HG02610 (cell line): ENCODE measurements at regions not wholly inside any gene's neighbourhood (a gene's known extent, or its start where the extent isn't known, plus 50 kb on each side); places are given as distances from the start of the nearest gene placed in this dataset.
"Not testable (repeated sequence)": the region's sequence is repeated elsewhere in the genome, so short reads cannot be mapped to it uniquely, and the experiment has no call there.

ENCODE experiments used
- ATAC-seq: cut with Tn5 transposase; IDR thresholded peaks from one replicate; pipeline ENCODE4 v1.9.1; 2021; ENCODE audit warnings: mild to moderate bottlenecking, moderate library complexity; ENCODE audit not compliant: unreplicated experiment

DNA sequence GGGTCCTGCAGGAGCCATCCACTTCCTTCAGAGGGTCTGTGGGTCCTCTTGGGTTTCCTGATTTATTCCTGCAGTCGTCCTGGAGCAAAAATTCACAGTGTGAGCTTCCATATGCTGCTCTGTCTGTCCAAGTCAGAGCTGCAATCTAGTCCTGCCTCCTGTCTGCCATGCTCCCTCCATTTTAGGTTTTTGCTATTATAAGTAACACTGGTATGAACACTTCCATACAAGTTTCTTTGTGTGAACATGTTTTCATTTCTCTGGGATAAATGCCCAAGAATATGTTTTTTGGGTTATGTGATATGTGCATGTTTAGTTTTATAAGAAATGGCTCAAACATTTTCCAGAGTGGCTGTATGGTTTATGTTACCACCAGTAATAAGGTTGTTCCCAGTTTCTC, 188.1 kb downstream of the ACTR3B start:
- ATAC-seq, result no peak

DNA sequence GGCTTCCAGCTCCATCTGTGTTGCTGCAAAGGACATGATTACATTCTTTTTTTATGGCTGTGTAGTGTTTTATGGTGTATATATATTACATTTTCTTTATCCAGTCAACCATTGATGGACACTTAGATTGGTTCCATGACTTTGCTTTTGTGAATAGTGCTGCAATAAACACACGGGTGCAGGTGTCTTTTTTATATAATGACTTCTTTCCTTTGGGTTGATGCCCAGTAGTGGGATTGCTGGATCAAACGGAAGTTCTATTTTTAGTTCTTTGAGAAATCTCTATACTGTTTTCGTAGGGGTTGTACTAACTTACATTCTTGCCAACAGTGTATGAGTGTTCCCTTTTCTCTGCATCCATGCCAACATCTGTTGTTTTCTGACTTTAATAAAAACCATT, 189.7 kb downstream of the ACTR3B start:
- ATAC-seq, result no peak

DNA sequence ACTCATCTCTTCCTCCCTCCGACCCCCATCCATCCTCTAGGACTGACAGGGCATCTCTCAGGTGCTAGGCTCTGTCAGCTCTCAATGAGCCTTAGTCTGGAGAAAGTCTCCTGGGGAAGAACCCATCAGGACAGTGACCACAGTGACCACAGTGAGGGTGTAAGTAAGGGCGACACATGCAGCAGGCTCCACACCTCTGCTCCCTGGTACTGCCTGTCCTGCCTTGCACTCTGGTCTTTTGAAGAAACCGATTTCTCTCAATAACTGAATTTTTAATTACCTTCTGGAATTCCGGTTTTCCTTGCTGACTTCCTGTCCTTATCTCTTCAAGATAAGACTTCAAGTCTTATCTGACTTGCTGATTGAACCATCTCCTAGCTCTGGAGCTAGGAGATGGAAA, 190.2 kb downstream of the ACTR3B start:
- no peak for ATAC-seq

DNA sequence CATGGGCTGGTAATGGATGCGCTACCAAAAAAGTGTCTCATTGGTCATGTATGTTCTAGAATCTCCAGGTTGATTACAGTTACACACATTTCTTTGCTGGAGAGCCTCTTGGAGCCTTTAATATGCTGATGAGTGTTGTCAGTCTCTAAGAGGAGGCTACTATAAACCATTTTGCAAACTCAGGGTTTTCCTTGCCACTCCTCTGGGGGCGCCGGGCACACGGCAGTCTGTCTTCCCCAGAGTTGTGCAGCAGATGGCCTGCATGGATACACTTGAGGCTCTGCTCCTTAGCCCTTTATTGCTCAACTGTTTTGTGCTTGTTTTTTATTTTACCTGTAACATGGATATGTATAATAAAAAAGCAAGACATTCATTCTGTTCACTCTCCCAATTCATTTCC, 196.5 kb downstream of the ACTR3B start:
- ATAC-seq, result no peak

DNA sequence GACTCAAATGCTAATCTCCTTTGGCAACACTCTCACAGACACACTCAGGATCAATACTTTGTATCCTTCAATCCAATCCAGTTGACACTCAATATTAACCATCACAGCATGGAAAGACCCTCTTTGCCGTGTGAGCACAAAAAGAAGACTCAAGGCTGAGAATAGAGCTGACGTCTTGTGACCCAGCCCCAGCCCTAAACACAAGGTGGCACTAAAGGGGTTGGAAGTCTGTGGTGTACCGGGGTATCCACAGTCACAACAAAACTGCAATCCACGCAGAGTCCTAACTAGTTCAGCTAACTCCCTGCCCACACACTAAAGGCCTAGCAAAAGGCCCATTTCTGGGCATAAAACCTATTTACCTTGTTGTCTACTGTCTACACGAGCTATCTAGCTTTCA, 200.1 kb downstream of the ACTR3B start:
- no peak for ATAC-seq

DNA sequence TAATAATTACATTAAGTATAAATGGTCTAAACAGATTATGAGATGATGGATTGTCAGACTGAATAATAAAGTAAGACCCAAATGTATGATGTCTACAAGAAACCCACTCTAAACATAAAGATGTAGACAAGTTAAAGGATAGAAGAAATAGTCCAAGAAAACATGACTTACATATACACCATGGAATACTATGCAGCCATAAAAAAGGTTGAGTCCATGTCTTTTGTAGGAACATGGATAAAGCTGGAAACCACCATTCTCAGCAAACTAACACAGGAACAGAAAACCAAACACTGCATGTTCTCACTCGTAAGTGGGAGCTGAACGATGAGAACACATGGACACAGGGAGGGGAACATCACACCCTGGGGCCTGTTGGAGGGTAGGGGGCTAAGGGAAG, 202.2 kb downstream of the ACTR3B start:
- ATAC-seq, result not testable (repeated sequence)

DNA sequence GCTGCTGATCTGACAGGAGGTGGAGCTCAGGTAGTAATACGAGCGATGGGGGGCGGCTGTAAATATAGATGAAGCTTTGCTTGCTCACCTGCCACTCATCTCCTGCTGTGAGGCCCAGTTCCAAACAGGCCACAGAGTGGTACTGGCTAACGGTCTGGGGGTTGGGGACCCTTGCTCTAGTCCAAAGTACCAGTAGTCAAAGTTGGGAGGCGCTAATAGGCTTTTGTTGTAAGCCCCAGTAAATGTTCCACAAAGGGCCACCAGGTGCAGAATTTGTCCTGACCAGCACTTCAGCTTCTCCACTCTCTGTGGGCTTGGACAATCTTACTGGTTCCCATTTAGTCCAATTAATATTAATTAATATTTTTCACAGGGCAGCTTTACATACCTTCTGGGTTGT, 206.6 kb downstream of the ACTR3B start:
- no peak for ATAC-seq

DNA sequence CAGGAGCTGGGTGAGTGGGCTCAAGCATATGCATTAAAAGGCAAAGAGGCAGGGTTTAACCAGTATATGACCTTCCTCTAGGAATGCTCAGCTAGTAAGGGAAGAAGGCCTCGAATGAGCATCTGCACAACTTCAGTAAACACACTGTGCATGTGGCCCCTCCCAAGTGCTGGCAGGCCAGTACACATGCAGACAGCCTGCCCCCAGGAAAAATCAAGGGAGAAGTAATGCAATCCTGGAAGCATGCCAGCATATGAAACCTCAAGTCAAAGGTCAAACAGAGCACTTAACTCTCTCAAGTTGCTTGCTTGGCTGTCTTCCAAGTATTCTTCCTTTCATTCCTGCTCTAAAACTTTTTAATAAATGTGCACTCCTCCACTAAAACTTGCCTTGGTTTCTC, 208.4 kb downstream of the ACTR3B start:
- no peak for ATAC-seq

DNA sequence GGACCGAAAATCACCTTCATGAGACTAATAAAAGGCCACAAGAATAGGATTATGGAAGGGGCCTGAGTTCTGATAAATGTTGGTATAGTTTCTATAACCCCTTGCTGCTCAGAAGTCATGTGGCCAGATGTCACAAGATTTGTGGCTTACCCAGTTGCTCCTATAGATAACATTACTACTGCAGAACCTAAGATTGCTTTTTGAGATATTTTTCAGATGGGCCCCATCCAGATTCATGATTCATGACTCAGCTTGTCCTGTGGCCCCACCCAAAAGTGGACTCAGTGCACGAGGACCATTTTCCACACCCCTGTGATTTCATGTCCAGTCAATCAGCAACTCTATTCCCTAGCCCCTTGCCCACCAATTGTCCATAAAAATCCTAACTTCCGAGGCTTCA, 209.0 kb downstream of the ACTR3B start:
- ATAC-seq, result no peak

DNA sequence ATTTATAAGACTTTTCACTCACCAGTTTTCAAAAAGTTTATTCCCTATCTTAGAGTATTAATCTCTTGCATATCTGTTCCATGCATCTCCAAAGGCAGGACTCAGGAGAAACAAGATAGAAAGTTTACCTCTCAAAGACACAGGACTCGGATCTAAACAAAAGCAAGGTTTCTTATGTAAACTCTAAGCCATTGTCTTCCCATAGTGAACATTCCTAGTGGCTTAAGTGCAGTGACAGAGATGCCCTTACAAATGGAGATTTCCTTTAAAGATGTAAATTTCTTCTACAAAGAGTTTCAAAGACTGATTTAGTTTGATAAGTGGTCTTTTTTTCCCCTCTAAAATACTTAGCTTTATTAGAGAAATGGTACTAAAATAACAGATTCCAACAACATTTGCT, 209.8 kb downstream of the ACTR3B start:
- no peak for ATAC-seq

DNA sequence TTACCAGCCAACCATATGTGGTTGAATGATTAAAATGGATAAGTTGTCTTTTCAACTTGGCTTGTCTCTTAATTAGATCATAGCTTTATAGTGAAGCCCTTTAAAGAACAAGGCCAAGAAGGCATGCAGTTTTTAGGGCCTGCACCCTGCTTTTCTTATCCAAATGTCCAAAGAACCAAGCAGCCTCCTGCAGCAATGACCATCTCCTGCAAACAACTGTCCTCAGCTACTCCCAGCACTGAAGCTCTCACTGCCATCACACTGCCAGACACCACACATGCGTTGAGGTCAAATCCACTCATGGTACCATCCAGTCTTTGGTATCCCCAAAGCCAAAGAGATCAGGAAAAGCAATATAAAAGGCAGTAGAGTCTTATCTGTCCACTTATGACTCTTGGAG, 210.3 kb downstream of the ACTR3B start:
- no peak for ATAC-seq

DNA sequence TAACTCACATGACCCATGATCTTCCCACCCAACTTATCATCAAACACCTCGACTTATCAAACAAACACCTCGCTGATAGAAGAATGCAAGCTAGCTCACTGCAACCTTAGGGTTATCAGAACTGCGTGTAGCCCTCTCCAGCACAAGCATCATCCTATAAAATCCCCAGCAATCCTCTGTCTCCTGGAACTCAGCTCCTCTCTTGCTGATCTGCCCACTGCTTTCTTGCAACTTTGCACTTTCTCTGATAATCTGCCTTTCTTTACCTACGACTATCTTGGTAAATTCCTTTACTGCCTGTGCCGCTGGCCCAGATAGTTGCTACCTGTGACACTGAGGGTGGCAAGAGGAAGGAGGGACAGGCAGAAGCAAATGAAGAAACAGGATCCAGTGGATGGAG, 210.9 kb downstream of the ACTR3B start:
- ATAC-seq, result no peak

DNA sequence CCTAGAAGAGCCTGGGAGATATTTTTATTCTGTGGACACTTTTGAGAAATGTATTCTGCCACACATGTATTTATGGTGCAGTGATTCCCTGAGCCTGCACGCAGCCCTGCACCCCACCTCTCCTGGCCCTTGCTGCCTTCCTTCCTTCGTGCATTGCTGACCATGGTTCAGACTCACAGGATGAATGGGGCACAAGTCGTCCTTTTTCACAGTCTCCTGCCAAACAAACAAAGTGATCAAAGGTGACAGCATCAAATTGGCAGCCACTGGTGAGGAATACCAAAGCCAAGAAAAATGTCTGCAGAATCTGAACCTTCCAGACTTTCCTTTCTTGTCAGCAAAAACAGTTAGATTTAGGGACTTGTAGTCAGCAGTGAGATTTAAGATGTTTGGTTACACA, 215.0 kb downstream of the ACTR3B start:
- ATAC-seq, result no peak

DNA sequence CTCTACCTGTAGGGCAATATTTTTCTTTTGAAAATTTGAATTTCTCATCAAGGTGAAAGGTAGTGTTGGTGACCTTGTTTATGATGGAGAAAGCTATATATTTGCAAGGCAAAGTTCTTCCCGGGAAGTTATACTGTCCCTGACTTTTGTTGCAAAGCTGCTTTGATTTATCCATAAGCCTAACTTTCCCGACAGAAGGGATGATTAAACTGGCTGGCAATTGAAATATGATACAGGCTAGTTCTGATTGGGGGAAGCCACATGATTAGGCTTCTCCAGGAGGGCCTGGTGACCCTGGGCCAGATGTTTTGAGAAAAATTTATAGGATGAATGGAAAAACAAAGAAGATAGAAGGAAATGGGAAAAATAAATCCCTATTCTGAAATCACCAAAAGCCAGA, 215.5 kb downstream of the ACTR3B start:
- ATAC-seq, result no peak

DNA sequence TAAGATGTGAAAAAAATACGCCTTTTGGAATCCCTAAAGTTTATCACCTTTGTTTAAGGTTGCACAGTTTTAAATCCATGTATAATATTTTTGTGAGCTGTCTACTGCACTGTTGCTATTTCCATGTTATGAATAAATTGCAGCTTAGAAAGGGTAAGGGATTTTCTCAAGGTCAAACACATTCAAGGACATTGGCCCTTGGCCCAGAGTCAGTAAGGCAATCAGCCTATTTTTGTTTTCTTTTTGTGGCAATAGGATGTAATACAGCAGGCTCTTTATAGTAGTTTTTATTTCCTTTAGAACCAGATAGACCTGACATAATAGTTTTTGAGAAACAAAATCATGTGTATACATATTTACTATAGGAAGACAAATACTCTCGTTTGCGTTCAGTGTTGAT, 219.8 kb downstream of the ACTR3B start:
- ATAC-seq, result no peak

DNA sequence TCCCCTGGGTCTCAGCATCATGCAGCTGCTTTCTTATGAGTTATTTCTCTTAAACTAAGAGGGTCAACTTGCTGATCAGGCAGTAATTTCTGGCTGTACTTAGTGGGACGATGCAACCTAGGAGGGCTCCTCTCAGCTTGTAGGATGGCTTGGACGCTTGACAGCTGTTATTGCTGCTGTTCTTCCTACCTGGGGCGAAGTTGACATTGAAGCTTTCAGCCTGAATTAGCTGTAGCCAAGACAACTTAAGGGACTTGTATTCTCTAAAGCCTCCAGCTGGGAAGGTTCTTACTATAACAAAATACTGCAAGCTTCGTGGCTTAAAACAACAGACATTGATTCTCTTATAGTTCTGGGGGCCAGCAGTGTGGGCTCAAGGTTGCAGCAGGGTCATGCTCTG, 224.9 kb downstream of the ACTR3B start:
- ATAC-seq, result no peak

DNA sequence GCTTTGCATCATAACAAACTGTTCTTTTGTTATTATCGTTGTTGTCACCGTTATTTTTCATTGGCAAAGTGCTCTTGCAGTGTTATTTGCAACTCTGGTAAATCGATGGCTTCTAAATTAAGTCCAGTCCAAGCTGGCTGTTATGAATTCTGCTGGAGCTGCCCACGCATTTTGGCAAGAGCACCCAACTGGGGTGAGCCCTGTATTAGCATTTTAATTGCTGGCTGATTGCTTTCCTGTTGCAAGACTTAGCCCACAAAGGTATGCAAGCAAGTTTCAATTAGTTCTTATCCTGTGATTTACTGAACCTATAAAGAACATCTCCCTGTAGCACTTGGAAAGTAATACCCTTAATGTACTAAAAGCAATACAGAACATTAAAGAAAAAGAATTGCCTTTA, 226.8 kb downstream of the ACTR3B start:
- ATAC-seq, result no peak

DNA sequence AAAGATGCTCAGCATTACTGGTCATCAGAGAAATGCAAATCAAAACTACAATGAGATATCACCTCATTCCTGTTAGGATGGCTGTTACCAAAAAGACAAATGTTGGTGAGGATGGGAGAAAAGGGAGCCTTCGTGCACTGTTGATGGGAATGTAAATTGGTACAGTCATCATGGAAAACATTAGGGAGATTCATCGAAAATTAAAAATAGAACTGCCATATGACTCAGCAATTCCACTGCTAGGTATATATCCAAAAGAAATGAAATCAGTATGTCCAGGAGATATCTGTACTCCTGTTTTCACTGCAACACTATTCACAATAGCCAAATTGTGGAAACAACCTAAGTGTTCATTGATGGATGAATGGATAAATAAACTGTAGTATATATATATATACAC, 228.1 kb downstream of the ACTR3B start:
- no peak for ATAC-seq

DNA sequence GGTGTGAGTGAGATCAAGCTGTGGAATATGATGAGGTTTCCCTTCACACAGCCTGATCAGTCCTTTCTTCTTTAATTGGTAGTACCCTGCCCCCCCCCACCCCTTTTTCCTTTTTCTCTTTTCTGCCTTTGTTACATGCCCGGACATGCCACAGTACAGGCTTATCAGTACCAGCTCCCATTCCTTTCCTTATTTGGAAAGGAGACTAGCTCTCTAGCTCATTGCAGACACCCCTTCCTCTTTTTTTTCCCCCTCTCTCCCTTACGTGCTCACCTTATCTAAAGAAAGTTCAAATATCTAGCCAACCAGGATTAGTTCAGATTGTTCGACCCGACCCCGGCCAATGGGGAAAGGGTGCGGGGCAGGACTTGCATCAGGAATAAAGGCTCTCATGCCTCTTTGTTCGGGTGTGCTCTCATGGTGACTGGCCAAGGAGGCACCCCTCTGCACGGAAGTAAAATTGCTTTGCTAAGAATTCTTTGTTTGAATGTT, 230.4 kb downstream of the ACTR3B start:
- ATAC-seq, result no peak

DNA sequence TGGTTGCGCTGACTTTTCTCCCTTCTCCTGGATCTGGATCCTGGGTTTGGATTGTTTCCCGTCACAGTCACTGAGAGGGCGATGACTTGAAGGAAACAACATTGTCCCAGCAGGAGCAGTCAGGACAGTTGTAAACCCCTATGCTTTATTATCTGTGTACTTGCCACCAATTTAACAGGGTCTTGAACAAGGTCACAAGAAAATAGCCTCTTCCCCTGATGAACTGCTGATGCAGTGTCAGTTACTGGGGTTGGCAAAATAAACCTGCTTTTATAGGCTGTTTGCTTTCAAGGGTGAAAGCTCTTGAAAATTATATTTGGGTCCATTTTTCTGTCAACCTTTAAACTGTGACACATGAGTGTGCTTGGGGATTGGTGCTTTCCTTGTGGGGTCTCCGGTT, 238.9 kb downstream of the ACTR3B start:
- ATAC-seq, result no peak

DNA sequence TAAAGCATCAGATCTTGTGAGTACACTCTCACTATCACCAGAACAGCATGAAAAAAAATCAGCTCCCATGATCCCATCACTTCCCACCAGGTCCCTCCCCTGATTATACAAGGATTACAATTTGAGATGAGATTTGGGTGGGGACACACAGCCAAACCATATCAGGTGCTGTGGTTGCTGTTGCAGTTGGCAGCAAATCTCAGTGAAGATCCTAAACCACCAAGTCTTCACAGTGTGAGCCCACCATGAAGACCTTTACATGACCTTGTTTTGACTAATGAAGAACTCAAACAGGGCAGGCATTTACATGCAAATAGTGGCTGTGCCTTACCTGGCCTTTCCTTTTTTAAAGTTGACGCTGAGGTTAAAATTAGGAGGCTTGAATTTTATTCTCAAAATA, 242.6 kb downstream of the ACTR3B start:
- no peak for ATAC-seq

DNA sequence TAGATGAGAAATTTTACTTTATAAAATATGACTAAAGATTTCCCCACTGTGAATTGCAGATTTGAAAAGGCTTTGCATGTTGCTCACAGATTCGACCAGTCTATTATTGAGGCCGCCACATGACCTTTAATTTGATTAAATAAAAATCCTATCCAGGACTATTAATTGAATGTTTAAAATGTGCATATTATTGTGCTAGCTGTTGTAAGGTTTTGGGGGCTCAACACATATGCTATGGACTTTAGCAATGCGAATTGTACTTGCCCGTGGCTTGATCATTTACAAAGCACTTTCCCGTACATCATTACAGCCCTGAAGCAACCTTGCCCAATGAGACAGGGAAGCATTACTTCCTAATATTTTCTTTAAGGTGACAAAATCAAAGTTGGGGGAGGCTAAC, 243.0 kb downstream of the ACTR3B start:
- no peak for ATAC-seq

DNA sequence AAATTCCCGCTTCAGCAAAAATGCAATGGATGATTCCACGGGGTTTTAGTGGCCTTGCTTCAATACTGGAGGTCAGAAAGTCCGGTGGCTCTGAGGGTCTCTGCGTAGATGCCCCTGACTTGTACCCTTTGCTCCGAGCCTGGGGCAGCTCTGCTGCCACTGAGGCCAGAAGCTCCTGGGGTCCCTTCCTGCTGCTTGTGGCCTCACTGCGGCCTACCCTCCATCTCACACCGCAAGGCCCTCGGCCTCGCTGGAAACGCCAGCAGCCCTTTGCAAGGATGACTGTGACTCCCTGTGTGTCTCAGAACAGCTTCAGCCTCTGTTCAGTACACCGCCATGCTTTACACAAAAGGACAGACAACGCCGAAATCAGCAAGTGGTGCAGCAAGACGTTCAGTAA, 244.8 kb downstream of the ACTR3B start:
- no peak for ATAC-seq
